SK-N-SH (cell line): ENCODE measurements at regions not wholly inside any gene's neighbourhood (a gene's known extent, or its start where the extent isn't known, plus 50 kb on each side); places are given as distances from the start of the nearest gene placed in this dataset.

ENCODE experiments used
- CHD2 ChIP-seq: fragments of 150-350 bp; IDR thresholded peaks from 2 replicates; pipeline ENCODE4 v1.6.1; 2018; ENCODE audit warnings: low read length; ENCODE audit not compliant: partially characterized antibody
- CTCF ChIP-seq: fragments of 200-600 bp; sonication (generic); IDR thresholded peaks from 2 replicates; pipeline ENCODE4 v1.6.1; 2017; ENCODE audit warnings: antibody characterized with exemption, mild to moderate bottlenecking, moderate library complexity
- EP300 ChIP-seq, 2 experiments: IDR thresholded peaks; 2 replicates each; pipeline versions ENCODE4 v1.4.0 to v1.6.1; 2012; ENCODE audit warnings: borderline replicate concordance in 1 of 2, low read depth in 1 of 2, low read length in 1 of 2
- MXI1 ChIP-seq: IDR thresholded peaks from 2 replicates; pipeline ENCODE4 v1.6.1; 2012; ENCODE audit warnings: mild to moderate bottlenecking, low read depth, low read length, improper control_type of control experiment
- POLR2AphosphoS5 ChIP-seq: IDR thresholded peaks from 2 replicates; pipeline ENCODE4 v1.6.1; 2012; ENCODE audit warnings: low read depth, low read length
- RFX5 ChIP-seq: IDR thresholded peaks from 2 replicates; pipeline ENCODE4 v1.6.1; 2012; ENCODE audit warnings: mild to moderate bottlenecking, improper control_type of control experiment, low read length
- TCF12 ChIP-seq: IDR thresholded peaks from 2 replicates; pipeline ENCODE4 v1.4.0; 2012
- YY1 ChIP-seq: IDR thresholded peaks from 2 replicates; pipeline ENCODE4 v1.4.0; 2012; ENCODE audit warnings: low read depth, mild to moderate bottlenecking
- TF ChIP-seq, protein P1 (sequence below): IDR thresholded peaks from 2 replicates; pipeline ENCODE4 v1.6.1; 2012; ENCODE audit warnings: mild to moderate bottlenecking, low read depth, low read length, moderate library complexity
- TF ChIP-seq, protein P2 (sequence below): fragments of 150-350 bp; IDR thresholded peaks from 2 replicates; pipeline ENCODE4 v1.6.1; 2017; ENCODE audit warnings: antibody characterized with exemption, low read length, low read depth, borderline replicate concordance

GRCh38 chr5:89218364-89218763 is 335.4 kb upstream of the MEF2C start:
- TF ChIP-seq EP300 (IDR thresholded peaks at IDR 0.05; ENCODE audit: borderline replicate concordance in 1 of 2, low read depth in 1 of 2, low read length in 1 of 2) = no peak
- no peak for TF ChIP-seq RFX5
- no peak for TF ChIP-seq CTCF
- TF ChIP-seq, protein P1, sequence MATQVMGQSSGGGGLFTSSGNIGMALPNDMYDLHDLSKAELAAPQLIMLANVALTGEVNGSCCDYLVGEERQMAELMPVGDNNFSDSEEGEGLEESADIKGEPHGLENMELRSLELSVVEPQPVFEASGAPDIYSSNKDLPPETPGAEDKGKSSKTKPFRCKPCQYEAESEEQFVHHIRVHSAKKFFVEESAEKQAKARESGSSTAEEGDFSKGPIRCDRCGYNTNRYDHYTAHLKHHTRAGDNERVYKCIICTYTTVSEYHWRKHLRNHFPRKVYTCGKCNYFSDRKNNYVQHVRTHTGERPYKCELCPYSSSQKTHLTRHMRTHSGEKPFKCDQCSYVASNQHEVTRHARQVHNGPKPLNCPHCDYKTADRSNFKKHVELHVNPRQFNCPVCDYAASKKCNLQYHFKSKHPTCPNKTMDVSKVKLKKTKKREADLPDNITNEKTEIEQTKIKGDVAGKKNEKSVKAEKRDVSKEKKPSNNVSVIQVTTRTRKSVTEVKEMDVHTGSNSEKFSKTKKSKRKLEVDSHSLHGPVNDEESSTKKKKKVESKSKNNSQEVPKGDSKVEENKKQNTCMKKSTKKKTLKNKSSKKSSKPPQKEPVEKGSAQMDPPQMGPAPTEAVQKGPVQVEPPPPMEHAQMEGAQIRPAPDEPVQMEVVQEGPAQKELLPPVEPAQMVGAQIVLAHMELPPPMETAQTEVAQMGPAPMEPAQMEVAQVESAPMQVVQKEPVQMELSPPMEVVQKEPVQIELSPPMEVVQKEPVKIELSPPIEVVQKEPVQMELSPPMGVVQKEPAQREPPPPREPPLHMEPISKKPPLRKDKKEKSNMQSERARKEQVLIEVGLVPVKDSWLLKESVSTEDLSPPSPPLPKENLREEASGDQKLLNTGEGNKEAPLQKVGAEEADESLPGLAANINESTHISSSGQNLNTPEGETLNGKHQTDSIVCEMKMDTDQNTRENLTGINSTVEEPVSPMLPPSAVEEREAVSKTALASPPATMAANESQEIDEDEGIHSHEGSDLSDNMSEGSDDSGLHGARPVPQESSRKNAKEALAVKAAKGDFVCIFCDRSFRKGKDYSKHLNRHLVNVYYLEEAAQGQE = no peak
- no peak for TF ChIP-seq YY1
- no peak for TF ChIP-seq TCF12
- TF ChIP-seq CHD2 = no peak
- TF ChIP-seq MXI1 = no peak
- TF ChIP-seq, protein P2, sequence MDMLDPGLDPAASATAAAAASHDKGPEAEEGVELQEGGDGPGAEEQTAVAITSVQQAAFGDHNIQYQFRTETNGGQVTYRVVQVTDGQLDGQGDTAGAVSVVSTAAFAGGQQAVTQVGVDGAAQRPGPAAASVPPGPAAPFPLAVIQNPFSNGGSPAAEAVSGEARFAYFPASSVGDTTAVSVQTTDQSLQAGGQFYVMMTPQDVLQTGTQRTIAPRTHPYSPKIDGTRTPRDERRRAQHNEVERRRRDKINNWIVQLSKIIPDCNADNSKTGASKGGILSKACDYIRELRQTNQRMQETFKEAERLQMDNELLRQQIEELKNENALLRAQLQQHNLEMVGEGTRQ = no peak
- TF ChIP-seq POLR2AphosphoS5 = no peak
